K562 (cell line): ENCODE measurements at regions not wholly inside any gene's neighbourhood (a gene's known extent, or its start where the extent isn't known, plus 50 kb on each side); places are given as distances from the start of the nearest gene placed in this dataset.
A peak's percentile ranks its signal among the peaks of the same experiment; 100 is the strongest.

Experiments used
- ATAC-seq: fragments of 200-7000 bp; cut with Tn5 transposase; 3 replicates; pipeline ENCODE4 v1.9.1; 2020; ENCODE audit warnings: moderate library complexity
- BruUV-seq: library from RNA; stranded (reverse); fragments of 400-500 nt; replicated peaks from 2 replicates; lab custom pipeline; 2021; lab: Mats Ljungman, UMichigan
- CTCF ChIA-PET: fragments of 300-600 bp; formaldehyde crosslinking; extraction: SDS; loops from one replicate; lab custom pipeline; 2021; ENCODE audit warnings: low intra/inter-chr PET ratio; lab: Yijun Ruan, JAX
- POLR2A ChIA-PET: fragments of 300-600, 350-650 bp; sonication (Branson Sonifier 250); formaldehyde crosslinking; extraction: SDS; loops from one replicate; lab custom pipeline; 2021; ENCODE audit warnings: antibody characterized with exemption, inconsistent platforms; lab: Yijun Ruan, JAX
- DNase-seq, 4 experiments: peaks; one replicate each; pipeline versions ENCODE4 v3.0.0 to v3.0.0-alpha.2; 2011 to 2018; ENCODE audit warnings: low spot score in 3 of 4, mixed read lengths in 3 of 4; ENCODE audit errors: extremely low read depth in 1 of 4
- FAIRE-seq: peaks from 2 replicates; lab custom pipeline; 2011; peaks lifted over from hg19 to GRCh38; lab: Jason Lieb, UNC
- H2AFZ ChIP-seq: 2 replicates; pipeline ENCODE4 v1.6.0; 2011; ENCODE audit warnings: low read depth, low read length, control low read depth, inconsistent platforms
- H3K27ac ChIP-seq: fragments of 200-600 bp; 3 replicates; pipeline ENCODE4 v1.8.0; 2011; ENCODE audit warnings: low read depth, mild to moderate bottlenecking, control low read depth, inconsistent platforms, low read length, moderate library complexity, mixed read lengths; ENCODE audit errors: extremely low read depth
- H3K27me3 ChIP-seq, 2 experiments: fragments of 300-600 bp in 1 of 2; 2 replicates in 1 of 2; 3 replicates in 1 of 2; pipeline versions ENCODE4 v1.6.0 to v1.8.0; 2011; ENCODE audit warnings: inconsistent platforms in 2 of 2, low read length in 2 of 2, mild to moderate bottlenecking in 1 of 2, mixed read lengths in 1 of 2, moderate library complexity in 1 of 2; ENCODE audit not compliant: control insufficient read depth in 2 of 2, insufficient read depth in 2 of 2
- H3K36me3 ChIP-seq: fragments of 300-600 bp; 3 replicates; pipeline ENCODE4 v1.8.0; 2011; ENCODE audit warnings: mild to moderate bottlenecking, low read length, inconsistent platforms; ENCODE audit not compliant: control insufficient read depth, insufficient read depth
- H3K4me1 ChIP-seq, 2 experiments: fragments of 200-600 bp in 1 of 2; replicated peaks in 1 of 2; 2 replicates in 1 of 2; 3 replicates in 1 of 2; pipeline versions ENCODE4 v1.5.1 to v1.8.0; 2011; ENCODE audit warnings: inconsistent platforms in 2 of 2, low read length in 2 of 2, mild to moderate bottlenecking in 1 of 2, mixed read lengths in 1 of 2, moderate library complexity in 1 of 2; ENCODE audit not compliant: control insufficient read depth in 2 of 2, insufficient read depth in 2 of 2
- H3K4me2 ChIP-seq: 2 replicates; pipeline ENCODE4 v1.6.1; 2011; ENCODE audit warnings: low read length, control low read depth, inconsistent platforms, mixed read lengths; ENCODE audit not compliant: insufficient read depth
- H3K4me3 ChIP-seq: fragments of 200-600 bp; sonication (generic), shearing (Covaris generic); 2 replicates; pipeline ENCODE4 v1.5.1; 2016; ENCODE audit warnings: control low read depth, inconsistent platforms
- H3K79me2 ChIP-seq: fragments of 200-600 bp; 3 replicates; pipeline ENCODE4 v1.8.0; 2011; ENCODE audit warnings: low read length, inconsistent platforms; ENCODE audit not compliant: control insufficient read depth, insufficient read depth
- H3K9ac ChIP-seq, 2 experiments: 2 replicates each; pipeline versions ENCODE4 v1.6.0 to v1.6.1; 2011; ENCODE audit warnings: low read depth in 2 of 2, low read length in 2 of 2, control low read depth in 1 of 2, inconsistent platforms in 1 of 2, mild to moderate bottlenecking in 1 of 2, mixed read lengths in 1 of 2; ENCODE audit not compliant: insufficient read depth in 1 of 2
- H3K9me1 ChIP-seq: one replicate; pipeline ENCODE4 v1.6.0; 2011; ENCODE audit warnings: inconsistent platforms, mild to moderate bottlenecking, low read length, moderate library complexity; ENCODE audit not compliant: control insufficient read depth, insufficient read depth
- H3K9me3 ChIP-seq: replicated peaks from 2 replicates; pipeline ENCODE4 v1.5.1; 2011; ENCODE audit warnings: low read depth, low read length, inconsistent platforms; ENCODE audit not compliant: control insufficient read depth, insufficient read depth
- H4K20me1 ChIP-seq: replicated peaks from 2 replicates; pipeline ENCODE4 v1.6.1; 2011; ENCODE audit warnings: low read length, inconsistent platforms, mixed read lengths; ENCODE audit not compliant: control insufficient read depth, insufficient read depth
- ATF4 ChIP-seq: fragments of 450-650 bp; formaldehyde crosslinking; IDR thresholded peaks from 2 replicates; pipeline ENCODE4 v1.4.0; 2022; ENCODE audit warnings: mild to moderate bottlenecking, moderate library complexity
- CCNT2 ChIP-seq: IDR thresholded peaks from 2 replicates; pipeline ENCODE4 v1.6.1; 2011; ENCODE audit warnings: borderline replicate concordance, low read depth, mild to moderate bottlenecking, moderate library complexity, mixed read lengths, low read length; ENCODE audit not compliant: insufficient read length; ENCODE audit errors: extremely low read depth
- GATAD2A ChIP-seq: fragments of 450-650 bp; IDR thresholded peaks from 2 replicates; pipeline ENCODE4 v1.6.1; 2017
- HDAC8 ChIP-seq: fragments of 450-650 bp; IDR thresholded peaks from 2 replicates; pipeline ENCODE4 v1.6.1; 2016; ENCODE audit warnings: mild to moderate bottlenecking, missing genetic modification characterization, moderate library complexity, missing compliant biosample characterization
- IRF9 ChIP-seq: fragments of 450-650 bp; IDR thresholded peaks from 2 replicates; pipeline ENCODE4 v1.6.1; 2016; ENCODE audit warnings: missing biosample characterization, missing genetic modification characterization
- MEIS2 ChIP-seq: fragments of 450-650 bp; IDR thresholded peaks from 2 replicates; pipeline ENCODE4 v1.6.1; 2014; ENCODE audit warnings: mild to moderate bottlenecking; ENCODE audit not compliant: partially characterized antibody
- MXD1 ChIP-seq: fragments of 250-450 bp; sonication (Bioruptor Pico); IDR thresholded peaks from 2 replicates; pipeline ENCODE4 v1.8.0; 2021; ENCODE audit warnings: borderline replicate concordance, mild to moderate bottlenecking, moderate library complexity; ENCODE audit not compliant: poor library complexity, severe bottlenecking
- NONO ChIP-seq, 2 experiments: fragments of 200-400 bp in 1 of 2; fragments of 450-650 bp in 1 of 2; formaldehyde crosslinking in 1 of 2; IDR thresholded peaks; 2 replicates each; pipeline ENCODE4 v1.6.1; 2017; ENCODE audit warnings: low read depth in 2 of 2, mild to moderate bottlenecking in 2 of 2, moderate library complexity in 2 of 2, low read length in 1 of 2
- RFX1 ChIP-seq: fragments of 450-650 bp; IDR thresholded peaks from 2 replicates; pipeline ENCODE4 v1.6.1; 2016; ENCODE audit warnings: mild to moderate bottlenecking, moderate library complexity
- SP1 ChIP-seq: sonication (generic); formaldehyde crosslinking; IDR thresholded peaks from 2 replicates; pipeline ENCODE4 v1.8.1; 2022; ENCODE audit warnings: mild to moderate bottlenecking, missing genetic modification reagents
- STAT5B ChIP-seq: fragments of 250-450 bp; sonication (Bioruptor Pico); IDR thresholded peaks from 2 replicates; pipeline ENCODE4 v1.8.0; 2021; ENCODE audit warnings: mild to moderate bottlenecking, inconsistent platforms
- ZNF551 ChIP-seq: fragments of 250-450 bp; sonication (Bioruptor Pico); IDR thresholded peaks from 2 replicates; pipeline ENCODE4 v1.5.0; 2021; ENCODE audit warnings: mild to moderate bottlenecking, moderate library complexity
- ZNF707 ChIP-seq: fragments of 250-450 bp; sonication (Bioruptor Pico); conservative IDR thresholded peaks from 2 replicates; pipeline ENCODE4 v1.8.0; 2022; ENCODE audit warnings: inconsistent platforms, mild to moderate bottlenecking, moderate library complexity
- ZNF764 ChIP-seq: fragments of 250-450 bp; sonication (Bioruptor Pico); IDR thresholded peaks from 2 replicates; pipeline ENCODE4 v1.4.0; 2020; ENCODE audit warnings: low read depth, mild to moderate bottlenecking, moderate library complexity
- WGBS: fragments of 100-300 bp; shearing (Covaris generic); methylation state at CpG from one replicate; pipeline ENCODE4 v1.1.6; 2016; ENCODE audit warnings: low coverage, mixed read lengths; ENCODE audit not compliant: insufficient coverage; ENCODE audit errors: missing lambda C conversion rate; 5-methylcytosine and 5-hydroxymethylcytosine counted together
- in situ Hi-C: fragments of 300-500 bp; cut with MboI; formaldehyde crosslinking; loops from 4 replicates; pipeline ENCODE4 v1.15.0; 2018; ENCODE audit warnings: inconsistent platforms, mixed read lengths
- intact Hi-C: fragments of 100-400 bp; cut with micrococcal nuclease; formaldehyde crosslinking; loops from 2 replicates; pipeline ENCODE4 v1.14.2; 2022
- TF ChIP-seq, protein P1 (sequence below): fragments of 450-650 bp; formaldehyde crosslinking; conservative IDR thresholded peaks from 2 replicates; pipeline ENCODE4 v1.4.0; 2022; ENCODE audit warnings: mild to moderate bottlenecking, missing genetic modification characterization
- TF ChIP-seq, protein P2 (sequence below): sonication (generic); formaldehyde crosslinking; IDR thresholded peaks from 2 replicates; pipeline ENCODE4 v1.8.0; 2022; ENCODE audit warnings: missing genetic modification reagents, mild to moderate bottlenecking, moderate library complexity, borderline replicate concordance

- TF ChIP-seq, protein P1, sequence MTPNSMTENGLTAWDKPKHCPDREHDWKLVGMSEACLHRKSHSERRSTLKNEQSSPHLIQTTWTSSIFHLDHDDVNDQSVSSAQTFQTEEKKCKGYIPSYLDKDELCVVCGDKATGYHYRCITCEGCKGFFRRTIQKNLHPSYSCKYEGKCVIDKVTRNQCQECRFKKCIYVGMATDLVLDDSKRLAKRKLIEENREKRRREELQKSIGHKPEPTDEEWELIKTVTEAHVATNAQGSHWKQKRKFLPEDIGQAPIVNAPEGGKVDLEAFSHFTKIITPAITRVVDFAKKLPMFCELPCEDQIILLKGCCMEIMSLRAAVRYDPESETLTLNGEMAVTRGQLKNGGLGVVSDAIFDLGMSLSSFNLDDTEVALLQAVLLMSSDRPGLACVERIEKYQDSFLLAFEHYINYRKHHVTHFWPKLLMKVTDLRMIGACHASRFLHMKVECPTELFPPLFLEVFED = no peak
- TF ChIP-seq ZNF551 (no peak), RFX1 (0 out of 2 replicates have a peak, but pooled peaks have one; percentile 26), ZNF764 (CRISPR knock-in tag) (no peak), SP1 (CRISPR knock-in tag) (no peak), STAT5B (no peak), HDAC8 (no peak)
- TF ChIP-seq, protein P2, sequence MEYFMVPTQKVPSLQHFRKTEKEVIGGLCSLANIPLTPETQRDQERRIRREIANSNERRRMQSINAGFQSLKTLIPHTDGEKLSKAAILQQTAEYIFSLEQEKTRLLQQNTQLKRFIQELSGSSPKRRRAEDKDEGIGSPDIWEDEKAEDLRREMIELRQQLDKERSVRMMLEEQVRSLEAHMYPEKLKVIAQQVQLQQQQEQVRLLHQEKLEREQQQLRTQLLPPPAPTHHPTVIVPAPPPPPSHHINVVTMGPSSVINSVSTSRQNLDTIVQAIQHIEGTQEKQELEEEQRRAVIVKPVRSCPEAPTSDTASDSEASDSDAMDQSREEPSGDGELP (CRISPR knock-in tag) = no peak
Measured at GRCh38 chr2:138121666-138122661, 157.7 kb downstream of the HNMT start (continued).

DNA sequence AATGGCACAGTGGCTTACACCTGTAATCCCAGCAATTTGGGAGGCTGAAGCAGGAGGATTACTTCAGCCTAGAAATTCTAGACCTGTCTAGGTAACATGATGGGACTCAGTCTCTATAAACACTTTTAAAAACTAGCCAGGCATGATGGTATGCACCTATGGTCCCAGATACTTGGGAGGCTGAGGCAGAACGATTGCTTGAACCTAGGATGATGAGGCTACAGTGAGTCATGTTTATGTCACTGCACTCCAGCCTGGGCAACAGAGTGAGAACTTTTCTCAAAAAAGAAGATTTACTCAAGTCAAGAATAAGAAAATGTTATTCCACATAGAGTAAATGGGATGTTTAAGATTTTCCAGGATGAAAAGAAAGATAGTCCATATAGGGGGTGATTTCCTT lies 158.6 kb downstream of the HNMT start:
- Histone ChIP-seq H3K9ac (no peak overlapping the region), H3K27me3 (no peaks in the 10 kb centered on the region), H3K36me3 (no peaks in the 10 kb centered on the region), H3K9me1 (no peaks in the 10 kb centered on the region), H3K4me3 (no peak overlapping the region), H3K9me3 (no peaks in the 10 kb centered on the region), H3K4me1 (no peaks in the 10 kb centered on the region), H3K27ac (no peak overlapping the region), H3K79me2 (no peaks in the 10 kb centered on the region), H2AFZ (no peak overlapping the region), H4K20me1 (no peaks in the 10 kb centered on the region), H3K4me2 (no peak overlapping the region)
- in situ Hi-C loops (no loop called here), intact Hi-C loops (no loop called here)
- ATAC-seq (no peak), DNase-seq (no peak), FAIRE-seq (no peak)
- 0% methylated on average over 1 of the region's 1 CpG for WGBS
- CTCF ChIA-PET = no interaction called here
- BruUV-seq = no TSS peak
- POLR2A ChIA-PET = no interaction called here
- TF ChIP-seq MEIS2 (no peak), GATAD2A (no peak), ATF4 (CRISPR knock-in tag) (no peak), ZNF707 (CRISPR knock-in tag) (no peak), IRF9 (tag) (no peak), MXD1 (CRISPR knock-in tag) (no peak), CCNT2 (no peak), NONO (IDR thresholded peaks at IDR 0.05; ENCODE audit: low read depth in 2 of 2, low read length in 1 of 2) (no peak)
